ENCODE measurements at regions not wholly inside any gene's neighbourhood (a gene's known extent, or its start where the extent isn't known, plus 50 kb on each side); places are given as distances from the start of the nearest gene placed in this dataset.

- Histone ChIP-seq H4K20me1 (ENCODE audit: control insufficient read depth, insufficient read depth) (no peaks in the 10 kb centered on the region), H3K9ac (ENCODE audit: control insufficient read depth, insufficient read depth, low read length) (no peak overlapping the region), H3K36me3 (ENCODE audit: control insufficient read depth in 2 of 2, insufficient read depth in 2 of 2, low read length in 1 of 2) (no peaks in the 10 kb centered on the region), H3K4me3 (no peak overlapping the region), H3K9me3 (replicated peaks; ENCODE audit: control insufficient read depth, insufficient read depth, low read length) (no peaks in the 10 kb centered on the region), H2AFZ (ENCODE audit: control insufficient read depth, low read depth, low read length) (no peak overlapping the region), H3K4me1 (ENCODE audit: control insufficient read depth, insufficient read depth, low read length) (no peaks in the 10 kb centered on the region), H3K4me2 (ENCODE audit: control insufficient read depth, insufficient read depth) (no peak overlapping the region), H3K27ac (ENCODE audit: control insufficient read depth, insufficient read depth) (no peak overlapping the region), H3K27me3 (replicated peaks in 1 of 2; ENCODE audit: control insufficient read depth in 2 of 2, insufficient read depth in 2 of 2, low read length in 1 of 2) (no peaks in the 10 kb centered on the region; a peak in 1 of 4 replicates), H3K79me2 (ENCODE audit: control insufficient read depth, insufficient read depth, low read length) (no peaks in the 10 kb centered on the region)
- ChIA-PET RAD21 (ENCODE audit: unreplicated experiment) (no interaction called here), POLR2A (no interaction called here), SMC1A (ENCODE audit: uncharacterized antibody, unreplicated experiment) (no interaction called here), CTCF (interaction anchor here (0.6 to 0.9 kb wide), 2 partner anchors 771 to 867 kb away, joined by 3 to 4 read pairs; no protein-coding TSS in a partner anchor)
- FAIRE-seq (no peak), DNase-seq (ENCODE audit: low read depth, low spot score) (no peak), ATAC-seq (no peak)
- no TSS peak for BruUV-seq (replicated peaks)
- in situ Hi-C loops (cut with MboI), result no loop called here
- 18% methylated on average over 2 of the region's 2 CpGs for WGBS (ENCODE audit: insufficient coverage, insufficient replicate concordance, low lambda C conversion rate, missing lambda C conversion rate)
- intact Hi-C loops (cut with micrococcal nuclease; ENCODE audit: unreplicated experiment), result no loop called here
- TF ChIP-seq, protein P1, sequence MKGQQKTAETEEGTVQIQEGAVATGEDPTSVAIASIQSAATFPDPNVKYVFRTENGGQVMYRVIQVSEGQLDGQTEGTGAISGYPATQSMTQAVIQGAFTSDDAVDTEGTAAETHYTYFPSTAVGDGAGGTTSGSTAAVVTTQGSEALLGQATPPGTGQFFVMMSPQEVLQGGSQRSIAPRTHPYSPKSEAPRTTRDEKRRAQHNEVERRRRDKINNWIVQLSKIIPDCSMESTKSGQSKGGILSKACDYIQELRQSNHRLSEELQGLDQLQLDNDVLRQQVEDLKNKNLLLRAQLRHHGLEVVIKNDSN (IDR thresholded peaks at IDR 0.05; ENCODE audit: borderline replicate concordance, extremely low read length, insufficient read depth, low read depth, low read length), result no peak
- TF ChIP-seq, protein P2, sequence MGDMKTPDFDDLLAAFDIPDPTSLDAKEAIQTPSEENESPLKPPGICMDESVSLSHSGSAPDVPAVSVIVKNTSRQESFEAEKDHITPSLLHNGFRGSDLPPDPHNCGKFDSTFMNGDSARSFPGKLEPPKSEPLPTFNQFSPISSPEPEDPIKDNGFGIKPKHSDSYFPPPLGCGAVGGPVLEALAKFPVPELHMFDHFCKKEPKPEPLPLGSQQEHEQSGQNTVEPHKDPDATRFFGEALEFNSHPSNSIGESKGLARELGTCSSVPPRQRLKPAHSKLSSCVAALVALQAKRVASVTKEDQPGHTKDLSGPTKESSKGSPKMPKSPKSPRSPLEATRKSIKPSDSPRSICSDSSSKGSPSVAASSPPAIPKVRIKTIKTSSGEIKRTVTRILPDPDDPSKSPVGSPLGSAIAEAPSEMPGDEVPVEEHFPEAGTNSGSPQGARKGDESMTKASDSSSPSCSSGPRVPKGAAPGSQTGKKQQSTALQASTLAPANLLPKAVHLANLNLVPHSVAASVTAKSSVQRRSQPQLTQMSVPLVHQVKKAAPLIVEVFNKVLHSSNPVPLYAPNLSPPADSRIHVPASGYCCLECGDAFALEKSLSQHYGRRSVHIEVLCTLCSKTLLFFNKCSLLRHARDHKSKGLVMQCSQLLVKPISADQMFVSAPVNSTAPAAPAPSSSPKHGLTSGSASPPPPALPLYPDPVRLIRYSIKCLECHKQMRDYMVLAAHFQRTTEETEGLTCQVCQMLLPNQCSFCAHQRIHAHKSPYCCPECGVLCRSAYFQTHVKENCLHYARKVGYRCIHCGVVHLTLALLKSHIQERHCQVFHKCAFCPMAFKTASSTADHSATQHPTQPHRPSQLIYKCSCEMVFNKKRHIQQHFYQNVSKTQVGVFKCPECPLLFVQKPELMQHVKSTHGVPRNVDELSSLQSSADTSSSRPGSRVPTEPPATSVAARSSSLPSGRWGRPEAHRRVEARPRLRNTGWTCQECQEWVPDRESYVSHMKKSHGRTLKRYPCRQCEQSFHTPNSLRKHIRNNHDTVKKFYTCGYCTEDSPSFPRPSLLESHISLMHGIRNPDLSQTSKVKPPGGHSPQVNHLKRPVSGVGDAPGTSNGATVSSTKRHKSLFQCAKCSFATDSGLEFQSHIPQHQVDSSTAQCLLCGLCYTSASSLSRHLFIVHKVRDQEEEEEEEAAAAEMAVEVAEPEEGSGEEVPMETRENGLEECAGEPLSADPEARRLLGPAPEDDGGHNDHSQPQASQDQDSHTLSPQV (IDR thresholded peaks at IDR 0.05), result no peak
- no peak for TF ChIP-seq HDAC2 (IDR thresholded peaks at IDR 0.05)
- no peak for TF ChIP-seq ZNF217 (IDR thresholded peaks at IDR 0.05)
- no peak for TF ChIP-seq ZNF384 (IDR thresholded peaks at IDR 0.05; ENCODE audit: borderline replicate concordance, low read depth, low read length)
- TF ChIP-seq RCOR1 (conservative IDR thresholded peaks at IDR 0.05; ENCODE audit: low read depth, low read length), result no peak
- no peak for TF ChIP-seq RB1 (IDR thresholded peaks at IDR 0.05; ENCODE audit: borderline replicate concordance)
- no peak for TF ChIP-seq FOXM1 (IDR thresholded peaks at IDR 0.05; ENCODE audit: low read depth, low read length)
- no peak for TF ChIP-seq PAX5 (IDR thresholded peaks at IDR 0.05; ENCODE audit: borderline replicate concordance, low read depth, low read length)
Measured at GRCh38 chr20:47849596-47849995, 64.3 kb upstream of the SULF2 start.
